ENCODE measurements at regions not wholly inside any gene's neighbourhood (a gene's known extent, or its start where the extent isn't known, plus 50 kb on each side); places are given as distances from the start of the nearest gene placed in this dataset.
"Not testable (repeated sequence)": the region's sequence is repeated elsewhere in the genome, so short reads cannot be mapped to it uniquely, and the experiment has no call there.

GRCh38 chr12:68505970-68506369, 104.7 kb upstream of the RAP1B start:
- no peak for DNase-seq (ENCODE audit: low read depth in 2 of 2)

GRCh38 chr12:68506619-68507018, 104.1 kb upstream of the RAP1B start:
- no peak for DNase-seq (ENCODE audit: low read depth in 2 of 2)

DNA sequence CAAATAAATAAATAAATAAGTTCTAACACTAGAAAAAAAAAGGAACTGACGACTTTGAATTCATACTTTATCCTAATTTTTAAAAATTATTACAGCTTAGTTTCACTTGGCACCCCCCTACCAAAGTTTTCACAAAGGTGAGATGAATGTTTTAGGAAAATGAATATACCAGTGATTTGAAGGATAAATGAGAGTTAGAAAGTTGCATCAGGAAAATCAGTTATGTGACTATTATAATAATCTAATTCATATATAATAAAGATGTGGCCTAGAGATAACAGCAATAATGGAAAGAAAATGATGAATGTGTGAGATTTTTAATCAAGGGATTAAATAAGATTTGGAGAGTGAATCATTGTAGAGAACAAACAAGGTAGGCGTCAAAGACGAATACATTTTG, 103.0 kb upstream of the RAP1B start:
- no peak for DNase-seq (ENCODE audit: low read depth in 2 of 2)

DNA sequence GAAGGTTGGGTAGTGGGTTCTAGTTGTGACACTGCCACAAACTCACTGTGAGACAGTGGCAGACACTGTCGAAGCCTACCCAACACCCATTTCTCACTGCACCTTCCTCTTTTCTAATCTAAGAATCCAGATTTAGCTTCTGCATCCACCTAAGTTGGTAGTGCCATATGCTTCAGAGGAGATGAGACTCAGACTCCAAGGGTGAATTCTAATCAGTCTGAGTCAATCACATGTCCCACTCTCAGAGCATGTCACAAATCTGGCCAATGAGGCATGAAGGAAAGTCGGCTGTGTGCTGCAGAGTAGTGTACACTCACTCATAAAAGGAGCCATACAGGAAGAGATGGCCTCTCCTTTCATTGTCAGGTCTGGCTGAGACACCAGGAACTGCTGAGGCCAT, 102.1 kb upstream of the RAP1B start:
- no peak for DNase-seq (ENCODE audit: low read depth in 2 of 2)

- no peak for DNase-seq (ENCODE audit: low read depth in 2 of 2)
Measured at GRCh38 chr12:68509242-68509641, 101.5 kb upstream of the RAP1B start.

DNA sequence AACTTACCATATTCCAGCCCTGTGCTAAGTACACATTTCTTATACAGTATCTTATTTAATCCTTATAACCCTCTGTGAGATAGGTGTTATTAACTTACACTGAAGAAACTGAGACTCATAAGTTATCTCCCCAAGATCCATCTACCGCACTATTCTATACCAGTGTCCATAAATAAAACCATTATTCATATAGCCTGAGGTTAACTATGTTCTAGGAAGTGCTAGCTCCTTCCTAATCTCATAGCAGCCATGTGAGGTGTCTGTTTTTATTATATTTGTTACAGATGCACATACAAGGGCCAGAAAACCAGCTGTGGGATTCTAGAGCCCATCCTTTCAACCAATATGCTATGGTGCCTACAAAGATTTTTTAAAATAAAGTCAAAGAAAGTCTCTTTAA, 100.3 kb upstream of the RAP1B start:
- DNase-seq (ENCODE audit: low read depth in 2 of 2): no peak

GRCh38 chr12:68514807-68515411, 95.8 kb upstream of the RAP1B start:
- DNase-seq (ENCODE audit: low read depth in 2 of 2): no peak

- no peak for DNase-seq (ENCODE audit: low read depth in 2 of 2)
Measured at GRCh38 chr12:68515793-68516192, 94.9 kb upstream of the RAP1B start.

DNA sequence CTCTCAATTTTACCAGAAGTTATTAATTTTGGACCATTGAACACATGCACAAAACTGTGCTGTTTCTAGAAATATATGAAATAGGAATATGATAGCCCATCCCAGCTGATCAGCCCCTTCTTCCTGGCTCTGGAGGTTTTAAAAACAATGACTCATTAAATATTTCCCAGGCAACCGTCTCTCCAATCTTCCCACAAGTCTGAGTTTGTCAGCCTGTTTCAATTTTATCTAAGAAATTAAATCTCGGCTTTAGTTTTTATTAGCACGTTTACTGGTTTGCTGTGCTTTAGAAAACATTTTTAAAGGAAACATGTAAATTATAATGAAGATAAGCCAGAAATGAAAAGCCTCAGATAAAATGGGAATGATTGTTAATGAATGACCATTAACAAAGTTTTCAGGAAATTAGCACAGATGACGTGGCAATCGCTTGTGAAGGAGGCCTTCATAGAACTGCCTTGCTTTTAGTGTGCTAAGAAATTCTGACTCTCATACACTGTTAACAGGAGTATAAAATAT, 89.3 kb upstream of the RAP1B start:
- DNase-seq (ENCODE audit: low read depth in 2 of 2): no peak

DNA sequence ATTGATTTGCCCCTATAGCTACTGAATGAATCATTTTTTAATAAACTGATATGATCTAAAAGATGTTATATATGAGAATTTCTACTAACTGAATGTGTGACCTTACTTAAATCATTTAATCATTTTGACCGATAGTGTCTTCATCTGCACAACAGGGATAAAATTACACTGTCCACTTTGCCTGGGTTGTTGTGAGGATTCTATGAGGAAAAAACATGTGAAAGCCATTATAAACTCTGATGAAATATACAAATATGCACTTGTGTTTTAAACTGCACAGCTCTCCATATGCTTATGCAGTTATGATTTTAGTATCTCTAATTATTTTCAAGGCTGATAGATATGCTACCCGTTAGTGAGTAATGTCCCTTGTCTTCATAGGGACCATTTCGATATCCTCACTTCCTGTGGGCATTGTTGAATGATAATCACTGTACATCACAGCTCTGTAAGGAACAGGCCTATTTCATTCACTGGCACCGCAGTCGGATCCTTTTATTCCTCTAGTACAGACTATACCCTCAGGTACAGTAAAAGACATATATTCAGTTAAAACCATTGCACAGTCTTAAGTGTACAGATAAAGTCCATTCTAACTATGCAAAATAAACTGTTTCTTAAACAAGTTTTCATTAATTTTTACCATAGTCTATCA, 88.7 kb upstream of the RAP1B start:
- no peak for DNase-seq (ENCODE audit: low read depth in 2 of 2)

DNA sequence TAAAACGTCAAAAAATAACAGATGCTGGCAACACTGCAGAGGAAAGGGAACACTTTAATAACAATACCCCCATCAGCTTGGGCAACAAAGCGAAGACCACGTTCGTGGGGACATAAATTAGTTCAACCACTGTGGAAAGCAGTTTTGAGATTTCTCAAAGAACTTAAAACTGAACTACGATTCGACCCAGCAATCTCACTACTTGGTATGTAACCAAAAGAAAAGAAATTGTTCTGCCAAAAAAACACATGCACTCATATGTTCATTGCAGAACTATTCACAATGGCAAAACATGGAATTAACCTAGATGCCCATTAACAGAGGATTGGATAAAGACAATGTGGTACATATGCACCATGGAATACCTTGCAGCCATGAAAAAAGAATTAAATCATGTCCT, 81.2 kb upstream of the RAP1B start:
- no peak for DNase-seq (ENCODE audit: low read depth in 2 of 2)

- no peak for DNase-seq (ENCODE audit: low read depth in 2 of 2)
Measured at GRCh38 chr12:68529869-68530268, 80.8 kb upstream of the RAP1B start.

- no peak for DNase-seq (ENCODE audit: low read depth in 2 of 2)
Measured at GRCh38 chr12:68530299-68530698, 80.4 kb upstream of the RAP1B start.

- no peak for DNase-seq (ENCODE audit: low read depth in 2 of 2)
Measured at GRCh38 chr12:68530965-68531364, 79.7 kb upstream of the RAP1B start.

DNA sequence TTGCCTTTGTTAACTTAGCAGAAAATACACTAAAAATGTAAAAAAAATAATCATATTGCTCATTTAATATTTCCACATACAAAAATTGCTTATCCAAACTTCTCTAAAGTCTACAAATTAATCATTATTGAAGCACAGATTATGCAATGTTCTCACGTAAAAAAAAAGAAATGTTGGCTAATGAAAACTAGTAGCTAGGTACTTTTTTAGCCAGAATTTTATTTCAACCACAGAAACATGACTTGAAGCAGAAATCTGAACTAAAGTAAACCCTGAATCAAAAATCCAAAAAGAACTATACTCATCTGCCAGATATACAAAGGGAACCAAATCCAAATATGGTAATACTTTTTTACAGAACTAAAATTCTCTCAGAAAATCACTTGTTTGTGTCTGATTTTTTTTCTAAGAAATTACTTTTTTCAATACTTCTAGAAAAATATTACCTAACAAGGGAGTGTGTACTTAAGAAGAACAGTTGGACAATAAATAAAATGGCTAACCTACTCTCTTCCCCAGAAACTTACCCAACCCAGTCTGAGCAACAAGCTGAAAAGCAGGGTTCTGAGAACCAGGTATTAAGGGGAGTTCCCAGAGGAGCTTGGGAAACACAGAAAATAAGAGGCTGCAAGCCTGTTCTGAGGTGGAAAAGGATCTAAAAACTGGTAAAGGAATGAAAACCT, 78.4 kb upstream of the RAP1B start:
- DNase-seq (ENCODE audit: low read depth in 2 of 2): no peak

DNA sequence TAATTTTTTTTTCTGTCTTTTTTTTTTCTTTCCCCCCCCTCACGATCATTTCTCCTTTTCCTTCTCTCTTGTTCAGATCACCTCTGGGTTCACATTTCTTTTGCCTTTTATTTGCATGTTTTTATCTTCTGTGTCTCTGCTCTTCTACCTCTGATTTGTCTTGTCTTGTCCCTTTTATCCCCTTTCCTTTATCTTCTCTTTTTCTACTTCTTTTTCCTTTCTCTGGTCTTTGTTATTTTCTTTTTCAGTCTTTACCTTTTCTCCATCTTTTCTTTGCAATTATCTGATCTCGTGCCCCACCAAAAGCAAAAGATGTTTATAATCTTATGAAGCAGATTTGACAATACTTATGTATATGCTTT, 77.8 kb upstream of the RAP1B start:
- DNase-seq (ENCODE audit: low read depth in 2 of 2): no peak

DNA sequence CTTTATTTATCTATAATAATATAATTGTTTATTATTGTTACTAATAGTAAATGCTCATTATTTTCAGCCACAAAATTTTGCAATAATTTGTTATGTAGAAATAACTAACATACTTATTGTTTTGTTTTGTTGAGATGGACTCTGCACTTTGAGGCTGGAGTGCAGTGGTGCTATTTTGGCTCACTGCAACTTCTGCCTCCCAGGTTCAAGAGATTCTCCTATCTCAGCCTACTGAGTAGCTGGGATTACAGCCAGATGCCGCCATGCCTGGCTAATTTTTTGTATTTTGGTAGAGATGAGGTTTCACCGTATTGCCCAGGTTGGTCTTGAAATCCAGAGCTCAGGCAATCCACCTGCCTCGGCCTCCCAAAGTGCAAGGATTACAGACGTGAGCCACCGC, 76.6 kb upstream of the RAP1B start:
- DNase-seq (ENCODE audit: low read depth in 2 of 2): no peak

GRCh38 chr12:68536885-68537485, 73.7 kb upstream of the RAP1B start:
- DNase-seq (ENCODE audit: low read depth in 2 of 2): no peak

DNA sequence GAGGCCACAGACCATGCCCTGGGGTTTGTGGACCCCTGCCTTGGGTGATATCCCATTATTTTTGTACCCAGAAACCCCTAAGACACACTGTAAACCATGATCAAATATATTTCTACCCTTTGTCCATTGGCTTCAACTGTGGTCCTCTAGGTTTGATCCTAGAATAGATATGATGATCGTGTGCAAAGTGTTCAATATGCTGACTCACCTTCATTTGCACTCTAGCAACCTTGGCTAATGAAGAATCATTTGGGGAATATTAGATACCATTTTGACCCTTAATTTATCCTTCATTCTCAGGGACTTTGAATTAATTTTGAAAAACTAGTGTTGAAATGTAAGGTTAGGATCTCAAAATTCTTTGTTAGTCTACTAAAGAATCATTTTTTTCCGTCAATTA, 73.1 kb upstream of the RAP1B start:
- no peak for DNase-seq (ENCODE audit: low read depth in 2 of 2)

- DNase-seq (ENCODE audit: low read depth in 2 of 2): peak; percentile 32 to 36
Measured at GRCh38 chr12:68538726-68539614, 71.7 kb upstream of the RAP1B start.

GRCh38 chr12:68539615-68539952, 71.1 kb upstream of the RAP1B start:
- DNase-seq (ENCODE audit: low read depth in 2 of 2): no peak

DNA sequence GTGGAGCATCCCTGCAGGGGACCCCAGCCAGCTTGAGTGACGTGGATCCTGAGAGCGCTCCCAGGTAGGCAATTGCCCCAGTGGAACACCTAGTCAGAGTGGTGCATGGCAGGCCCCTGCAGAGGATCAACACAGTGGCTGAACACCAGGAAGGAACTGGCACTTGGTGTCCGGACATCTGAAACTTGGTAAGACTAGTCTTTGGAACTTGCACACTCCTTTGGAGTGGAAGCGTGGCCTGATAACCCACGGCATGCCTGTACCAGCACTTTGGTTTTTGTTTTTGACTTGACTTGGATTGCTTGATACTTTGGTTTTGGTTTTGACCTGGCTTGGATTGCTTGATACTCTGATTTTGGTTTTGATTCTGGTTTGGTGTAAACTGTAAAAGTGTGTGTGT, 69.9 kb upstream of the RAP1B start:
- DNase-seq (ENCODE audit: low read depth in 2 of 2): not testable (repeated sequence)
